ENCODE measurements at regions not wholly inside any gene's neighbourhood (a gene's known extent, or its start where the extent isn't known, plus 50 kb on each side); places are given as distances from the start of the nearest gene placed in this dataset.

DNA sequence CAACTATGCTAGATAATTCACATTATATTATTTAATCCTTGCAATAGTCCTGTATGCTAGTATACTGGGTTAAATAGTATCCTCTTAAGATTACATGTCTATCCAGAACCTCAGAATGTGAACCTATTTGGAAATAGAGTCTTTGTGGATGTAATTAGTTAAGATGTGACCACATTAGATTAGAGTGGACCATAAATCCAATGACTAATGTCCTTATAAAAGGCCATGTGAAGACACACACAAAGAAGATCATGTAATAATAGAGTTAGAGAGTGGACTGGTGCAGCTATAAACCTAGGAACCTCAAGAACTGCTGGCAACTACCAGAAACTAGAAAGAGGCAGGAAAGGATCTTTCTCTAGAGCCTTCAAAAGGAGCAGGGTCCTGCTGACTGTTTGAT is 263.6 kb upstream of the PTGER4 start:
- no peak for TF ChIP-seq EZH2 (IDR thresholded peaks at IDR 0.05; ENCODE audit: low read length)
- TF ChIP-seq, protein P1, sequence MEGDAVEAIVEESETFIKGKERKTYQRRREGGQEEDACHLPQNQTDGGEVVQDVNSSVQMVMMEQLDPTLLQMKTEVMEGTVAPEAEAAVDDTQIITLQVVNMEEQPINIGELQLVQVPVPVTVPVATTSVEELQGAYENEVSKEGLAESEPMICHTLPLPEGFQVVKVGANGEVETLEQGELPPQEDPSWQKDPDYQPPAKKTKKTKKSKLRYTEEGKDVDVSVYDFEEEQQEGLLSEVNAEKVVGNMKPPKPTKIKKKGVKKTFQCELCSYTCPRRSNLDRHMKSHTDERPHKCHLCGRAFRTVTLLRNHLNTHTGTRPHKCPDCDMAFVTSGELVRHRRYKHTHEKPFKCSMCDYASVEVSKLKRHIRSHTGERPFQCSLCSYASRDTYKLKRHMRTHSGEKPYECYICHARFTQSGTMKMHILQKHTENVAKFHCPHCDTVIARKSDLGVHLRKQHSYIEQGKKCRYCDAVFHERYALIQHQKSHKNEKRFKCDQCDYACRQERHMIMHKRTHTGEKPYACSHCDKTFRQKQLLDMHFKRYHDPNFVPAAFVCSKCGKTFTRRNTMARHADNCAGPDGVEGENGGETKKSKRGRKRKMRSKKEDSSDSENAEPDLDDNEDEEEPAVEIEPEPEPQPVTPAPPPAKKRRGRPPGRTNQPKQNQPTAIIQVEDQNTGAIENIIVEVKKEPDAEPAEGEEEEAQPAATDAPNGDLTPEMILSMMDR (optimal IDR thresholded peaks at IDR 0.05 in 1 of 3, IDR thresholded peaks at IDR 0.05 in 1 of 3, conservative IDR thresholded peaks at IDR 0.05 in 1 of 3; ENCODE audit: extremely low read depth in 1 of 3, insufficient read depth in 2 of 3, low read length in 3 of 3): no peak
